OCI-LY1 (cell line): ENCODE measurements at regions not wholly inside any gene's neighbourhood (a gene's known extent, or its start where the extent isn't known, plus 50 kb on each side); places are given as distances from the start of the nearest gene placed in this dataset.

ENCODE experiments used
- H2AFZ ChIP-seq: fragments of 200-600 bp; sonication (generic), shearing (Covaris generic); 2 replicates; pipeline ENCODE4 v1.6.0; 2014; ENCODE audit warnings: antibody characterized with exemption, mild to moderate bottlenecking, low read length
- H3F3A ChIP-seq: fragments of 200-600 bp; sonication (generic), shearing (Covaris generic); 2 replicates; pipeline ENCODE4 v1.6.0; 2014; ENCODE audit warnings: mild to moderate bottlenecking, antibody characterized with exemption, low read length, moderate library complexity; ENCODE audit not compliant: insufficient read depth
- H3K27ac ChIP-seq: fragments of 200-600 bp; sonication (generic); 2 replicates; pipeline ENCODE4 v1.5.1; 2014; ENCODE audit warnings: low read length, mixed run types, mild to moderate bottlenecking, low read depth; ENCODE audit not compliant: poor library complexity, severe bottlenecking
- H3K27me3 ChIP-seq: fragments of 200-600 bp; sonication (generic); 2 replicates; pipeline ENCODE4 v1.6.0; 2014; ENCODE audit warnings: antibody characterized with exemption, mild to moderate bottlenecking, low read length, moderate library complexity; ENCODE audit not compliant: insufficient read depth
- H3K36me3 ChIP-seq: fragments of 200-600 bp; sonication (generic); 2 replicates; pipeline ENCODE4 v1.6.1; 2014; ENCODE audit warnings: mild to moderate bottlenecking, antibody characterized with exemption, low read length, moderate library complexity, mixed read lengths; ENCODE audit not compliant: insufficient read depth
- H3K4me1 ChIP-seq: fragments of 200-600 bp; sonication (generic); 2 replicates; pipeline ENCODE4 v1.5.1; 2014; ENCODE audit warnings: mild to moderate bottlenecking, low read length, moderate library complexity; ENCODE audit not compliant: insufficient read depth, severe bottlenecking
- H3K4me2 ChIP-seq: fragments of 200-600 bp; sonication (generic), shearing (Covaris generic); 2 replicates; pipeline ENCODE4 v1.6.1; 2014; ENCODE audit warnings: low read length
- H3K4me3 ChIP-seq: fragments of 200-600 bp; sonication (generic); 2 replicates; pipeline ENCODE4 v1.5.1; 2014; ENCODE audit warnings: low read length, low read depth, mild to moderate bottlenecking, mixed read lengths; ENCODE audit not compliant: poor library complexity, severe bottlenecking
- H3K79me2 ChIP-seq: fragments of 200-600 bp; shearing (Covaris generic); 2 replicates; pipeline ENCODE4 v1.6.1; 2016; ENCODE audit warnings: mixed run types, low read length, mixed read lengths; ENCODE audit not compliant: insufficient read depth
- H3K9ac ChIP-seq: fragments of 200-600 bp; sonication (generic), shearing (Covaris generic); 2 replicates; pipeline ENCODE4 v1.6.1; 2014; ENCODE audit warnings: mild to moderate bottlenecking, low read length, mixed read lengths
- H3K9me2 ChIP-seq: fragments of 200-600 bp; sonication (generic), shearing (Covaris generic); 2 replicates; pipeline ENCODE4 v1.6.1; 2014; ENCODE audit warnings: low read depth, mild to moderate bottlenecking, low read length, mixed read lengths
- H3K9me3 ChIP-seq: fragments of 200-600 bp; shearing (Covaris generic); 2 replicates; pipeline ENCODE4 v1.6.1; 2014; ENCODE audit warnings: low read length, mixed read lengths
- H4K20me1 ChIP-seq: fragments of 200-600 bp; sonication (generic), shearing (Covaris generic); 2 replicates; pipeline ENCODE4 v1.6.0; 2016; ENCODE audit warnings: mild to moderate bottlenecking, low read length; ENCODE audit not compliant: insufficient read depth
- CTCF ChIP-seq: fragments of 200-600 bp; sonication (generic), shearing (Covaris generic); IDR thresholded peaks from 2 replicates; pipeline ENCODE4 v1.5.1; 2017; ENCODE audit warnings: mild to moderate bottlenecking, antibody characterized with exemption, low read length, moderate library complexity, mixed read lengths
- EZH2 ChIP-seq: fragments of 200-600 bp; sonication (generic), shearing (Covaris generic); IDR thresholded peaks from 2 replicates; pipeline ENCODE4 v1.8.0; 2017; ENCODE audit warnings: borderline replicate concordance, mixed run types, mild to moderate bottlenecking, antibody characterized with exemption, low read length, moderate library complexity, mixed read lengths

DNA sequence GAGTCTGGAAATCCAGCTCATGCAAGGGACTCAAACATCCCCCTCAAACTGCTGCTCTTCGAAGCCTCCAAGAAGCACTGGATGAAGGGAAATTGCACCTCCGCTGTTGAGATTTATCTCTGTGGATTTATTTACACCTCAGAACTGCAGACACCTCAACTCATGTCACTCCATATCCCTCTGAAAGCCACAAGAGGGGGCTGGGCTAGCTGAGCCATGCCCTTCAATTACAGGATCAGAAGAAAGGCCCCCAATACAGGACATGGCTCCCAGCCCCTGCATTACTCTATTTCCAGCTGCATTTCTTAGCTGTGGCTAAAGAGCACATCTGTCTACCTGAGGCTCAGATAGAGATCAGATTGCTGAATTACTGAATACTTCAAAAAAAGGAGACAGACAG lies 103.1 kb upstream of the DYNLRB2 start:
- Histone ChIP-seq H3K9ac (no peak overlapping the region), H3K9me2 (no peaks in the 10 kb centered on the region), H3K36me3 (no peaks in the 10 kb centered on the region), H3K4me2 (no peak overlapping the region), H3K27me3 (no peaks in the 10 kb centered on the region), H3K27ac (no peak overlapping the region), H3F3A (no peaks in the 10 kb centered on the region), H3K9me3 (no peaks in the 10 kb centered on the region), H4K20me1 (no peaks in the 10 kb centered on the region), H2AFZ (no peak overlapping the region), H3K4me3 (no peak overlapping the region), H3K4me1 (no peaks in the 10 kb centered on the region), H3K79me2 (no peaks in the 10 kb centered on the region)
- TF ChIP-seq CTCF (no peak), EZH2 (no peak)

DNA sequence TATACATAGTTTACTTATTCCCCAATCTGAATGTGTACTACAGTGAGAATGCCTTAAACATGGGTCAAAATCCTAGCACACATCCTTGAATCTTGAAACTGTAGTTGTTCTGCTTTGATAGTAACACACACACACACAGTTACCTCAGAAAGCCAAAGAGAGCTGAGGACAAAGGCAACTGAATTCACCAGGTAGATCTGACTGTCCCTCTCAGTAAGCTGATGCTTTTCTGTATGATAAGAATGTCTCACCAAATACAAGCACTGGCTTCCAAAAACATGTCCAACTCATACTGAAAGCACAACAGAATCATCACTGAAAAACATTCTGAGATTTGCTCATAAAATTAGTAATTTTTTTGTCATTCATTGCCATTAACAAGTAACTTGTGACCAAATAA lies 104.3 kb upstream of the DYNLRB2 start:
- Histone ChIP-seq H3K9me3 (no peaks in the 10 kb centered on the region), H3K27ac (no peak overlapping the region), H4K20me1 (no peaks in the 10 kb centered on the region), H3K79me2 (no peaks in the 10 kb centered on the region), H3F3A (no peaks in the 10 kb centered on the region), H3K27me3 (no peaks in the 10 kb centered on the region), H3K4me2 (no peak overlapping the region), H3K9me2 (no peaks in the 10 kb centered on the region), H3K36me3 (no peaks in the 10 kb centered on the region), H2AFZ (no peak overlapping the region), H3K4me3 (no peak overlapping the region), H3K4me1 (no peaks in the 10 kb centered on the region), H3K9ac (no peak overlapping the region)
- TF ChIP-seq EZH2: no peak
- no peak for TF ChIP-seq CTCF

GRCh38 chr16:80433623-80434022 lies 107.2 kb upstream of the DYNLRB2 start:
- H3K4me3 ChIP-seq: no peak overlapping the region

More at GRCh38 chr16:80433623-80434022, 107.2 kb upstream of the DYNLRB2 start:
- Histone ChIP-seq H3K27ac (no peak overlapping the region), H3K4me1 (no peaks in the 10 kb centered on the region), H3K9ac (no peak overlapping the region), H3F3A (no peaks in the 10 kb centered on the region), H4K20me1 (no peaks in the 10 kb centered on the region), H2AFZ (no peak overlapping the region), H3K9me2 (no peaks in the 10 kb centered on the region), H3K36me3 (no peaks in the 10 kb centered on the region), H3K9me3 (no peaks in the 10 kb centered on the region), H3K27me3 (no peaks in the 10 kb centered on the region), H3K79me2 (no peaks in the 10 kb centered on the region), H3K4me2 (no peak overlapping the region)
- TF ChIP-seq CTCF: no peak
- TF ChIP-seq EZH2: no peak
